IPS-NIHi7 (cell line): ENCODE measurements at regions not wholly inside any gene's neighbourhood (a gene's known extent, or its start where the extent isn't known, plus 50 kb on each side); places are given as distances from the start of the nearest gene placed in this dataset.

ENCODE experiments used
- DNase-seq: peaks from one replicate; pipeline ENCODE4 v3.0.0; 2012; ENCODE audit warnings: mixed read lengths; ENCODE audit errors: extremely low spot score

DNA sequence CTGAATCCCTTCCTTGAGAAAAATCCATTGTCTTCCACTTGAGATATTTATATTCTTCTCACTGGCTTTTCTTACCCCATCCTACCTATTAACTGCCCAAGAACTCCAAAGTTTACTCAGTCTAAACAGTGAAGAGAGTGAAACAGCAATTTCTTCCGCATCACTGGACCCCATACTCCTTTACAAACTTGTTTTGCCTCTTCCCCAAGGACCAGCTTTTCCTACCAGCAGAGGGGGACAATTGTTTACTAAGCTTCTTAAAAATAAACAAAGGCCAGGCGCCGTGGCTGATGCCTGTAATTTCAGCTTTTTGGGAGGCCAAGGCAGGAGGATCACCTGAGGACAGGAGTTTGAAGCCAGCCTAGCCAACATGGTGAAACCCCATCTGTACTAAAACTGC, 52.0 kb downstream of the LRATD1 start:
- DNase-seq: no peak

DNA sequence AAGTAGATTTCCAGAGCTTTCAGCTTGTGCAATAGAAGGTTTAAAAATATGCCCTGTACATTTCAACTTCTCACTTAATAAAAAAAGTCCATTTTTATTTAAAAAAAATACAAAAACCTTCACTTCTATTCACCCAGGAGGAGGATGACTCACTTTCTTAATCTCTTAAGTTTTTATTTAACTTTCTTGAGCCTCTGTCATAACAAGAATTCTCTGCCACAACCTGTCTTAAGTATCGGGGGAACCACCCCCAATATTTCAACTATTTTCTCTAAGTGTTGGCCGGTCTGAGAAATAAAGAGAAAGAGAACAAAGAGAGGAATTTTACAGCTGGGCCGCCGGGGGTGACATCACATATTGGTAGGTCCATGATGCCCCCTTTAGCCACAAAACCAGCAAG, 58.4 kb downstream of the LRATD1 start:
- no peak for DNase-seq

- DNase-seq: no peak
Measured at GRCh38 chr2:14693874-14694273, 61.4 kb downstream of the LRATD1 start.

GRCh38 chr2:14700753-14701152, 68.2 kb downstream of the LRATD1 start:
- no peak for DNase-seq

DNA sequence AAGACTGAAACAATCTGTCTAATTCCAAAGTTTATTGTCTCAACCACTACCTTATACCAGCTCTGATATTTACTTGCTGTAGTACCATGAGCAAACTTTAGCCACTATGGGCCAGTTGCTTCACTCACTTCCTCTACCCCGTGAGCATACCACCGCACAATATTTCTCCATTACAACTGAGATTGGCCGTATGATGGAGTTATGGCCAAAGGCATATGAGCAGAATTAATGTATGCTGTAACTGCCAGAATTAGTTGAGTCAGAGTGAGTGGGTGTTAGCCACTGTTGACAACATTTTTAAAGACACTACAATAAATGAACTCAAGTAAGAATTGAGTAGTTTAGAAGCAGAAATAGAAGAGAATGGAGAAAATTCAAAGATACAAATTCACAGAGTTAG, 69.7 kb downstream of the LRATD1 start:
- no peak for DNase-seq

DNA sequence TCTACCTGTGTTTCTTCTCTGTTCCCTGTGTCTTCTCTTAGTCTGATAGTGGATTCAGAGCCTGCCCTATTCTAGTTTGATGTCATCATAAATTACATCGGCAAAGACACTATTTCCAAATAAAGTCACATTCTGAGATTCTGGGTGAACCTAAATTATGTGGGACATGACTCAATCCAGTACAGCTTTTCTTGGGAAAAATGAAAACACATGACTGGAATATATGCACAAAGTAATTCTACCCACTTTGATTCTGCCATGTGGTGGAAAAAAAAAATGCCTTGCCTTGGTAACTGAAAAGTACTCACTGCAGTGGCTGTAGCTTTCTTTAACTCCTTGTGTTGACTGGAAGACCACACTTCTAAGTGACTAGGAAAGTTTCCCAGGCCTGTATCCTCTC, 73.7 kb downstream of the LRATD1 start:
- DNase-seq: no peak

- no peak for DNase-seq
Measured at GRCh38 chr2:14712111-14712510, 79.6 kb downstream of the LRATD1 start.

DNA sequence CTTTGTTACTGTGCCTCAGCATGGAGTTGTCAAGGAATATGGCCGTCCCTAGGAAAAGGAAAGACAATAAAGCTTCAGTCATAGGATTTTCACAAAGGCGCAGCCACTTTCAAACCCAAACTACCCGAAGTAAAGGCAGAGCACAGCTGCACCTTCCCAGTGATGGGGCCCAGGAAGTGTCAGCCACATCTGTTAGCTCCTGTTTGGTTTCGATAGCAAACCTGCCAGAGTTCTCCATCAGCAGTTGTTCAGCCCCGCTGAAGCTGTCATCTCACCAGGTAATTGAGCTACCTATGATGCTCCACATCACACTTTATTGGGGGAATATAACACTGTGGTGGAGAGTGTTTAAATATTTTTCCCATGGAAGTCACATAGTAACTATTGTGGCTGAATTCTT, 80.7 kb downstream of the LRATD1 start:
- DNase-seq: no peak

GRCh38 chr2:14715600-14715999, 83.1 kb downstream of the LRATD1 start:
- DNase-seq: no peak

GRCh38 chr2:14716319-14716718, 83.8 kb downstream of the LRATD1 start:
- DNase-seq: no peak

GRCh38 chr2:14717131-14717530, 84.6 kb downstream of the LRATD1 start:
- DNase-seq: no peak

GRCh38 chr2:14720319-14720718, 87.8 kb downstream of the LRATD1 start:
- DNase-seq: no peak

DNA sequence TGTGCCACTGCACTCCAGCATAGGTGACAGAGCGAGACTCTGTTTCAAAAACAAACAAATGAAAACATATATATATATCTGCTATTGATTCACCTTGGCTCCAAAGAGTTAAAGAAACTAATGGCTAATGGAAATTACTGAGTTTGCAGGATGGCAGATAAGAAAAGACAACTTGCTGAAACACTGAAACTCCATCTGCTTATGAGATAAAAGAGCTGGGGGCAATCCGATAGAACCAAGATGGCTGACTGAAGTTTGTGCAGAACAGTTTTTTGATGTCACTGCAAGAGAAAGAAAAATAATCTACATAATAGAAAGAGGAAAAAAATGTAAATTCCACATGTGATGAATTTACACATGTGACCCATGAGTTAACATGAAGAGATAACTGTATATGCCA, 88.2 kb downstream of the LRATD1 start:
- DNase-seq: no peak

- no peak for DNase-seq
Measured at GRCh38 chr2:14722904-14723570, 90.5 kb downstream of the LRATD1 start.

DNA sequence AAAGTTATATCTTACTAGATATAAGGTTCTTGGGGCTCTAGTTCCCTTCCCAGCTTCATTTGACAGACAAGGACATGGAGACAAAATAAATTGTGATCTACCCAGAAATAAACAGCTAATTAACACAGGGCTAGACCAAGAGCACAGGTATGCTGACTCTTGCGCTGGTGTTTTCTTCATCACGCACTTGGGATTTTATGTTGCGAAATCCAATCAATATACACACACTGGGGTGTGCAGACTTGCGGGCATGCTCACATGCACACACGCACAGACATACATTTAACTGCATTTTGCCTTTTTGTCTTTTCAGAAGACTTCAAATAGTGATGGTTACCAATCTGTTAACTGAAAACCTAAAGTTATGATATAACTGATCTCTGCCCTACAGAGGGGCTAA, 91.2 kb downstream of the LRATD1 start:
- DNase-seq: no peak

GRCh38 chr2:14735696-14736095, 103.2 kb downstream of the LRATD1 start:
- DNase-seq: no peak

GRCh38 chr2:14737201-14737600, 104.7 kb downstream of the LRATD1 start:
- DNase-seq: no peak

- no peak for DNase-seq
Measured at GRCh38 chr2:14743861-14744260, 111.3 kb downstream of the LRATD1 start.

- no peak for DNase-seq
Measured at GRCh38 chr2:14745288-14746076, 113.0 kb downstream of the LRATD1 start.

- no peak for DNase-seq
Measured at GRCh38 chr2:14746133-14746532, 113.6 kb downstream of the LRATD1 start.

DNA sequence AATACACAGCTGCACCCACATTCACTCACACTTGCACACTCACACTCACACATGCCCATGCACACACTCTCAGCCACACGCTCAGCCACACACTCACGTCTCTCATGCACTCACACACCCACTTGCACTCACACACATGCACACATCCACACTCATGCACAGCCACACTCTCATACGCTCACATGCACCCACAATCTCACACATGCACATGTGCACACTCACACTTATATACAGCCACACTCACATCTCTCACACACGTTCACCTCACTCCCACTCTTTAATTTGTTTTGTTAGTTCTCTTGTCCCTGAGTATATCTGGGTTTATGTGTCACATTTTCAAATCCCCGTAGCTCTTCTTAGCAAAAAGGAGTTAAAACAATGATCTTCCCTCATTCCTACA, 114.9 kb downstream of the LRATD1 start:
- no peak for DNase-seq

GRCh38 chr2:14749884-14750283, 117.4 kb downstream of the LRATD1 start:
- no peak for DNase-seq

DNA sequence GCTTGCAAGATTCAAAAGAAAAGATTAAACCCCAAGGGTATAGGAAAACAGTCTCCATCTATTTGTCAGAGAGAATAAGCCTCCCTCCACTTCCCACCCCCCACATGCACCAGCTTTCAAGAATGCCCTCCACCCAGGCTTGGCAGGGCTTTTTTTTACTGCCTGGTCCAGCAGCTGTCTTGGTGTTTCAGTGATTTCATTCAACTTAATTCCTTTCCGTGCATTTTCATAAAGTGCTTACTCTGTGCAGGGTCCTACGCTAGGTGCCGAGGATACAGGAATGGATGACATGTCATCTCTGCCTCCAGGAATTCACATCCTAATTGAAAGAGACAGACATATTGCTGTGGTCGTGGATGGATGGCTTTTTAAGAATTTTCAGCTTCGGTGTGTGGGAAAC, 117.9 kb downstream of the LRATD1 start:
- DNase-seq: no peak

- no peak for DNase-seq
Measured at GRCh38 chr2:14751581-14751980, 119.1 kb downstream of the LRATD1 start.
